Motor neuron (in vitro differentiated cells): ENCODE measurements at regions not wholly inside any gene's neighbourhood (a gene's known extent, or its start where the extent isn't known, plus 50 kb on each side); places are given as distances from the start of the nearest gene placed in this dataset.

ENCODE experiments used
- ATAC-seq, 8 experiments: fragments of 200-7000 bp; cut with Tn5 transposase; replicated peaks in 6 of 8; 2 replicates each; pipeline ENCODE4 v1.8.0; 2021; ENCODE audit warnings: mild to moderate bottlenecking in 8 of 8, moderate library complexity in 8 of 8
- H3K27ac ChIP-seq, 2 donors: fragments of 250-450 bp; sonication (Bioruptor Pico); 2 replicates each; pipeline ENCODE4 v1.9.0; 2021; ENCODE audit warnings: antibody characterized with exemption in 2 of 2, mild to moderate bottlenecking in 2 of 2, moderate library complexity in 1 of 2
- H3K4me1 ChIP-seq, 2 donors: fragments of 250-450 bp; sonication (Bioruptor Pico); replicated peaks in 1 of 2; 2 replicates each; pipeline ENCODE4 v1.6.1; 2021; ENCODE audit warnings: antibody characterized with exemption in 2 of 2, mild to moderate bottlenecking in 2 of 2, moderate library complexity in 1 of 2
- H3K4me3 ChIP-seq, 5 donors: fragments of 250-450 bp; sonication (Bioruptor Pico); 2 replicates each; pipeline ENCODE4 v1.9.0; 2021; ENCODE audit warnings: antibody characterized with exemption in 5 of 5, mild to moderate bottlenecking in 5 of 5, moderate library complexity in 4 of 5
- WGBS, 10 experiments: fragments of 450-650 bp; shearing (Covaris generic); methylation state at CpG; one replicate each; pipeline ENCODE4 v1.0.0; 2022; 5-methylcytosine and 5-hydroxymethylcytosine counted together
- in situ Hi-C, 9 experiments: fragments of 400-800 bp; cut with MboI; loops; one replicate each; pipeline ENCODE4 v1.15.0; 2021; ENCODE audit warnings: low sequenced_read_pairs in 9 of 9, low pct_unique_long_range_greater_than_20kb in 2 of 9; ENCODE audit not compliant: unreplicated experiment in 9 of 9

GRCh38 chr2:128752691-128753263 lies 434.1 kb upstream of the HS6ST1 start:
- WGBS, 10 experiments = 50 to 100% (median 76%) methylated on average over 1 to 7 of the region's 12 CpGs
- peaks cover 25 to 34% of the 10 kb centered on the region in 2 donors for H3K4me1 ChIP-seq
- ATAC-seq = no peak
- in situ Hi-C loops = no loop called here
- H3K27ac ChIP-seq = no peak overlapping the region
- H3K4me3 ChIP-seq = no peak overlapping the region

DNA sequence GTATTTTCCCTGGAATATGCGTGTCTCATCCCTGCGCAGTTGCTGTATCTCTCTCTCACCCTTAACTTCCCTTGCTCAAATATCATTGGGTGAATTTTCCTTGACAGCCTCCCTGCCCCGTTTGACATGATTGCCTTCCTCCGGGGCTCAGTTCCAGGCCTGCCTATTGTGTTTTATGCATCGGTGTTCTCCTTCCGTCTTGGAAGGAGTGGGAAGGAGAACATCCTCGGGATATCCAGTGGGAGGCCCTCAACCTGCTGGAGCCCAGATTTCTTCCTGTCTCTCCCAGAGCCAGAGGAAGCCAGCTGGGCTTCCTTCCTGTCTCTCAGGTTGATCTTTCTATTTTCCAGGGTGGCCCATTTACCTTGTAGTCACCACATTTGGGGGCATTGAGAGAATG lies 434.7 kb upstream of the HS6ST1 start:
- in situ Hi-C loops = no loop called here
- 40 to 100% (median 60%) methylated on average over 1 to 5 of the region's 7 CpGs; no CpG with 5 or more reads in 3 of the 10 experiments for WGBS, 10 experiments
- H3K27ac ChIP-seq = no peak overlapping the region
- peaks cover 25 to 34% of the 10 kb centered on the region in 2 donors for H3K4me1 ChIP-seq
- no peak overlapping the region for H3K4me3 ChIP-seq
- ATAC-seq = no peak

DNA sequence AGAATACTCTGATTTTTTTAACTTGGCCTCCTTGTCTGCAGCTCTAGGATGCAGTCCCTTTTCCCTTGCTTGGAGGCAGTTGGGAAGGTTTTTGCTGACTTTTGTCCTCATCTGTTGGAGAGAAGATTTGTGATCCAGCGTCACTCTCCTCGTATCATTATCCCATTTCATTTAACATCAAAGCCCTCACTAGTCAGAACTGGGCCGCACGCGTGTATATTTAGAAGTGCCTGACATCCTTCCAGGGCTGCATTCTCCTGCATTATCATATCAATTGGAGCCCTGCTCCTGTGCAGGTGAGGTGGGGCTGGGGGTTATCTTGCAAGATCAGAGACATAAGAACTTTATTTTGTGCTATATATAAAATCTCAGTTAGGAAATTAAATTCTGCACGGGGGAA lies 435.1 kb upstream of the HS6ST1 start:
- peaks cover 22 to 30% of the 10 kb centered on the region in 2 donors for H3K4me1 ChIP-seq
- no peak overlapping the region for H3K4me3 ChIP-seq
- H3K27ac ChIP-seq = no peak overlapping the region
- in situ Hi-C loops = no loop called here
- peak in 3 of 8 experiments; percentile 14 to 26 (median 15) for ATAC-seq
- WGBS, 10 experiments = 0 to 96% (median 48%) methylated on average over 1 to 6 of the region's 6 CpGs; no CpG with 5 or more reads in 2 of the 10 experiments

DNA sequence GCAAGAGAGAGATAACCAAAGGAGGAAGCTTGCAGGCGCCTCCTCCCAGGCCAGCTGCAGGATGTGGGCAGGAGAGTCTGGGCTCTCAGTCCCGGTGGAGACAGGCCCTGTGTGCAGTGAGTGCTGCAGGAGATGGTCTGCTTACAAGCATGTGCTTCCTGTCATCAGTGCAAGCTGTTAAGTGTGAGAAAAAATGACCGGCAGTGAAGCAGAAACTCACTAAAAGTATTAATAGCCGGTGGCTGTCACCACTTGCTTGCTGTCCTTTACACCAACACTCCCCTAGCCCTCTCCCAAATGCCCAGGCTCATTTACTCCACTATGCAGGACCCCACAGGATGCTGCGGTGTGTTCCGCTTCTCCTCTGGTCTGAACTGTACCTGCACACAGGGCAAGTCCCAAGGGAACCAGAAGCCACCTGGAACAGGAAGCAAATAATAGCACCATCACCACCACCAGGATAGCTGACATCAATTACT lies 435.6 kb upstream of the HS6ST1 start:
- WGBS, 10 experiments = 14 to 92% (median 64%) methylated on average over 1 to 5 of the region's 6 CpGs; no CpG with 5 or more reads in 2 of the 10 experiments
- no peak overlapping the region for H3K4me3 ChIP-seq
- in situ Hi-C loops = no loop called here
- no peak overlapping the region for H3K27ac ChIP-seq
- ATAC-seq = peak in 5 of 8 experiments; percentile 45 to 85 (median 78)
- H3K4me1 ChIP-seq = peaks cover 22 to 27% of the 10 kb centered on the region in 2 donors

GRCh38 chr2:128755695-128756364 lies 437.2 kb upstream of the HS6ST1 start:
- Histone ChIP-seq H3K4me1 (peaks cover 22 to 26% of the 10 kb centered on the region in 2 donors), H3K4me3 (no peak overlapping the region), H3K27ac (no peak overlapping the region)
- ATAC-seq = peak in 6 of 8 experiments; percentile 8 to 44 (median 16)
- WGBS, 10 experiments = 0 to 88% (median 64%) methylated on average over 2 to 7 of the region's 15 CpGs; no CpG with 5 or more reads in 2 of the 10 experiments
- in situ Hi-C loops = no loop called here

DNA sequence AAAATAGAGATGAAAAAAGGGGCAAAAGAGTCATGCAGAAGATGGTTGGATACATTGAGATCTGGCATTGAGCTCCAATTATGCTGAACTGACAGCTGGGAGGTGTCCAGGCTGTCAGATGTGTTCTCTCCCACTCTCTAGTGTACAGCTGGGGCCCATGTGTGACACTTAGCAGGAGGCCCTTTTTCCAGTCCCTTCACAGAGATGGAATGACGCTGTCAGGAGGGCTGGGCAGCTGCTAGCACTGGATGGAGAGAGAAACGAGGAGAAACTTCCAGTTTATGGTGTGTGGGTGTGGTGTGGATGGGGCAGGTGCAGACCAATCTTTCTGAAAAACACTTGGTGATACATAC lies 437.7 kb upstream of the HS6ST1 start:
- Histone ChIP-seq H3K4me1 (peaks cover 22 to 23% of the 10 kb centered on the region in 2 donors), H3K4me3 (no peak overlapping the region), H3K27ac (no peak overlapping the region)
- peak; percentile 40 to 96 (median 82) for ATAC-seq
- in situ Hi-C loops = no loop called here
- 0 to 100% (median 20%) methylated on average over 1 of the region's 2 CpGs; no CpG with 5 or more reads in 5 of the 10 experiments for WGBS, 10 experiments

GRCh38 chr2:128765811-128766210 lies 447.1 kb upstream of the HS6ST1 start:
- peaks cover 2% of the 10 kb centered on the region in 2 donors for H3K4me1 ChIP-seq
- no peak overlapping the region for H3K27ac ChIP-seq
- 50 to 83% (median 70%) methylated on average over 1 to 2 of the region's 6 CpGs; no CpG with 5 or more reads in 6 of the 10 experiments for WGBS, 10 experiments
- no peak for ATAC-seq
- in situ Hi-C loops = no loop called here
- H3K4me3 ChIP-seq = no peak overlapping the region

DNA sequence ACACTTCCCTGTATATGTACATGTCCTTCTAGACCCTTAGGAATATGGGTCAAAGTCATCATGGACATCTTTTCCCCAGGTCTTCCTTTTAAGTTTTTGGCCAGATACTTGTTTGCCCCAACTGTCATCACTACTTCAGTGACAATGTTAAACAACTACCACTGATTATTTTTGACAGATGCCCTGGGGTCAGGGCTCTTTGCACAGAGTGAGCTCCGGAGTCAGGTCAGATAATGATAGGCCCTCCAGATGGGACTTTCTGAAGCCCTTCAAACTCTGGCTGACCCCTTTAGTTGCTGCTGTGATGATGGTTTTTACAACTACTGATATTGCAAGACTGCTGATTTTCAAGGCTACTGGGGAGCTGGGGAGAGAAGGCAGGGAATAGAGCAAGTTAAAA lies 449.4 kb upstream of the HS6ST1 start:
- Histone ChIP-seq H3K27ac (no peak overlapping the region), H3K4me3 (no peak overlapping the region), H3K4me1 (peaks cover 8 to 10% of the 10 kb centered on the region in 2 donors)
- 0 to 75% (median 60%) methylated on average over 1 of the region's 1 CpG; no CpG with 5 or more reads in 5 of the 10 experiments for WGBS, 10 experiments
- ATAC-seq = no peak
- in situ Hi-C loops = no loop called here

- Histone ChIP-seq H3K4me3 (no peak overlapping the region), H3K27ac (no peak overlapping the region), H3K4me1 (peaks cover 8 to 10% of the 10 kb centered on the region in 2 donors)
- 18 to 100% (median 99%) methylated on average over 1 to 5 of the region's 7 CpGs; no CpG with 5 or more reads in 2 of the 10 experiments for WGBS, 10 experiments
- no peak for ATAC-seq
- in situ Hi-C loops = no loop called here
Measured at GRCh38 chr2:128769457-128770142, 450.9 kb upstream of the HS6ST1 start.

- in situ Hi-C loops = no loop called here
- Histone ChIP-seq H3K27ac (no peak overlapping the region), H3K4me3 (no peak overlapping the region), H3K4me1 (peaks cover 8 to 10% of the 10 kb centered on the region in 2 donors)
- WGBS, 10 experiments = 25 to 100% (median 90%) methylated on average over 1 to 8 of the region's 18 CpGs; no CpG with 5 or more reads in 3 of the 10 experiments
- ATAC-seq = no peak
Measured at GRCh38 chr2:128770143-128771085, 451.7 kb upstream of the HS6ST1 start.

DNA sequence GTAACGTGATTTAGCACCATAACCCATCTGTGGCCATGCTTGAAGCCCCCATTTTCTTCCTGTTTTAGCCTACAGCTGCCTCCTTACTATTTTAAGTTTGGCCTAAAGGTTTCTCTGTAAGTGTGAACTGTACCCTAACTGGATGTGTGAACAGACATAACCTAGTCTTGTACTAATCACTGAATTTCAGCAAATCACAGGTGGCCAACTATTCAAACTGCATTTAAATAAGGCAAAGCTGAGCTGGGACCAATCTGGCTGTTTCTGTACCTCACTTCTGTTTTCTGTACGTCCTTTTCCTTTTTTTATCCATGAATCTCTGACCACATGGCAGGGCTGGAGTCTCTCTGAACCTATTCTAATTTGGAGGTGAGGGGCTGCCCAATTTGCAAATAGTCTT lies 452.7 kb upstream of the HS6ST1 start:
- in situ Hi-C loops = no loop called here
- peaks cover 8 to 12% of the 10 kb centered on the region in 2 donors for H3K4me1 ChIP-seq

DNA sequence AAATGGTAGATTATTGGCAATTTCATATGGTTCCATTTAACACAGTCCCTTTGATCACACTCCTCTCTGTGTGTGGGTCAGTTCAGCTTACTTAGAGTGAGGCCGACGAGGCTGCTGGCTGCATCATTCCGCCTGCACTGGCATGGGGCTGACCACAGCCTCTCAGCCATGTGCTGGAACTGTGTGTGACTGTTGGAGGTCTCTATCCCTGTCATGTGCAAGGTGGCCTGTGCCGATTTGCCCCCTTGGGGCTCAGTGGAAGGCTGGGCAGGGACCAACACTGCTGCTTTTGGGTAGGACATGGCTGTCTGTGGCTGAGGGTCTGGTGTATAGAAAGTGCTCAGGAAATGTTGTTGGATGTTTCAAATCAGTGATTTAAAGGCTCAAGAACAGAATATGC lies 454.0 kb upstream of the HS6ST1 start:
- in situ Hi-C loops = no loop called here
- no peak overlapping the region for H3K27ac ChIP-seq
- no peak for ATAC-seq
- H3K4me3 ChIP-seq = no peak overlapping the region
- H3K4me1 ChIP-seq = peaks cover 17 to 23% of the 10 kb centered on the region in 2 donors
- WGBS, 10 experiments = 23 to 100% (median 83%) methylated on average over 1 to 3 of the region's 4 CpGs; no CpG with 5 or more reads in 4 of the 10 experiments

More for the DNA sequence above, 452.7 kb upstream of the HS6ST1 start:
- Histone ChIP-seq H3K4me3 (no peak overlapping the region), H3K27ac (no peak overlapping the region)
- WGBS, 10 experiments = 0 to 82% (median 63%) methylated on average over 1 to 2 of the region's 2 CpGs; no CpG with 5 or more reads in 3 of the 10 experiments
- no peak for ATAC-seq
